HEK293 (cell line): ENCODE measurements at regions not wholly inside any gene's neighbourhood (a gene's known extent, or its start where the extent isn't known, plus 50 kb on each side); places are given as distances from the start of the nearest gene placed in this dataset.

ENCODE experiments used
- CTCF ChIP-seq: fragments of 450-650 bp; formaldehyde crosslinking; IDR thresholded peaks from 2 replicates; pipeline ENCODE4 v1.5.1; 2016; ENCODE audit warnings: missing biosample characterization, missing genetic modification characterization
- KLF8 ChIP-seq: fragments of 450-650 bp; formaldehyde crosslinking; IDR thresholded peaks from 2 replicates; pipeline ENCODE4 v1.5.1; 2016; ENCODE audit warnings: missing biosample characterization, missing genetic modification characterization
- PBX3 ChIP-seq: sonication (generic); formaldehyde crosslinking; IDR thresholded peaks from 2 replicates; pipeline ENCODE4 v1.8.1; 2022; ENCODE audit warnings: mild to moderate bottlenecking, moderate library complexity, missing genetic modification reagents
- ZNF112 ChIP-seq: fragments of 450-650 bp; formaldehyde crosslinking; IDR thresholded peaks from 2 replicates; pipeline ENCODE4 v1.5.0; 2017; ENCODE audit warnings: missing biosample characterization, missing genetic modification characterization
- ZNF629 ChIP-seq: fragments of 450-650 bp; formaldehyde crosslinking; IDR thresholded peaks from 2 replicates; pipeline ENCODE4 v1.5.1; 2017; ENCODE audit warnings: missing biosample characterization, missing genetic modification characterization
- ZNF654 ChIP-seq: fragments of 450-650 bp; formaldehyde crosslinking; IDR thresholded peaks from 2 replicates; pipeline ENCODE4 v1.5.1; 2016; ENCODE audit warnings: low read depth, missing biosample characterization, missing genetic modification characterization

DNA sequence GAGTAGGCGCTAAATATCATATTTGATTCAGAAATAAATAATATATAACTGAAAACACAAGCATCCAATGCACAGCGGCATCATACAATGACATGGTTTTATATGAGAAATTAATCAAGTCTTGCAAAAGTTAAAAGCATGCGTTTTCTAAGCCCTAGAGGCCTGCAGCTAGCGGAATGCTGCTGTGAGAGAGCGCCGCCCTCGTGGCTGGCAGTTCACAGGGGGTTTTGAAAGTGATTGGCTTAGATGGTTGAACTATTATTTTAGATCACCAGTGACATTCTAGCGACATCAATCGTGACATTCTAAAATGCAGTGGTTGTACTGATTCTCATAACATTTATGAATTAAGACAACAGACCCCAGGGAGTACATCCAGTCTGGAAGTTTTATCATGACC lies 235.2 kb upstream of the MGMT start:
- TF ChIP-seq ZNF112 (tag by site-specific recombination) (no peak), PBX3 (no peak), CTCF (no peak), KLF8 (tag by site-specific recombination) (no peak), ZNF654 (no peak), ZNF629 (no peak)
